Posterior vena cava (tissue), 2 donors: ENCODE measurements at regions not wholly inside any gene's neighbourhood (a gene's known extent, or its start where the extent isn't known, plus 50 kb on each side); places are given as distances from the start of the nearest gene placed in this dataset.
"Not testable (repeated sequence)": the region's sequence is repeated elsewhere in the genome, so short reads cannot be mapped to it uniquely, and the experiment has no call there.

Experiments used
- DNase-seq: peaks from one replicate; pipeline ENCODE4 v3.0.0-alpha.2; 2020; ENCODE audit warnings: low spot score
- intact Hi-C, 2 donors: fragments of 100-400 bp; cut with DNase I; formaldehyde crosslinking; loops; one replicate each; pipeline versions ENCODE4 v1.14.1 to v1.14.2; 2022 to 2023
- donor health status: DM: yes; HTN: yes; CAD: no.
- donor health status: DM: yes; HTN: yes; CAD: no.

- DNase-seq, result no peak
- intact Hi-C loops, result no loop called here
These were observed 386.3 kb upstream of the SMIM30 start for GRCh38 chr7:113504691-113505090.

DNA sequence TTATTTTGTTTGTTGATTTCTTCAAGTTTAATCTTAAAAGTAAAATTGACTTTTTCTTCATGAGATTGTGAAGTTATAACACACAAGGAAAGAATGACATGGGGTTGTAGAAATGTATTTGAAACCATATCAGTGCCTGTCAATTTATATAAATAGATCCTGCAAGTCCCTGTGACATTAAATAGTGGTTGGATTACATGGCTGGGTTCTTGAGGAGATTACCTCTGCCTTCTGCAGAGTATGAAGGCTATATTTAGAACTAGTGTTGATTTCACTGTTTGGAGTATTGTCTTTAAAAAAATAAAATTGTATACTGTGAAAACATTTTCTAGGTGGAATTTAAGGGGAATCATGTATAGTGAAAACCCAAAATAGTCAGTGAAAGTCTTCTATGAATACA, 385.8 kb upstream of the SMIM30 start:
- DNase-seq, result no peak
- intact Hi-C loops, result no loop called here

DNA sequence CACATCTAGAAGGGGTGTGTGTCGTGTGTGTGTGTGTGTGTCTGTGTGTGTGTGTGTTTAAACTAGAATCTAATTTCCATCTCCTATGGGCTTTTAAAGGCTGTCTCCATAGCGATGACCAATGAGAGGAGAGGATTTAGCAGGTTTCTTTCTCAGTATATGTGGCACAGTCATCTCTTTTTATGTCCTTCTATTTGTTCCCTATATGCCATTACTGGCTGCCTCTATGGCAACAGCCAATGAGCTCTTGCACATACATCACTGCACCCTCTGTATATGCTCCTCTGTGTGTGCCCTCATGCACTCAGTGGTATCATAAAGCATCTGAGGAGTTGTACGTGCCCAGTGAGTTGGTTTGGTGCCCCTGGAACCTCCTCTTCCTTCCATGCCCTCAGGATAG, 378.2 kb upstream of the SMIM30 start:
- DNase-seq, intact Hi-C loops: not testable (repeated sequence)

- DNase-seq, intact Hi-C loops: not testable (repeated sequence)
These were observed 376.6 kb upstream of the SMIM30 start for GRCh38 chr7:113494797-113495566.

GRCh38 chr7:113491305-113491704, 373.0 kb upstream of the SMIM30 start:
- intact Hi-C loops, result no loop called here
- no peak for DNase-seq

GRCh38 chr7:113487925-113488731, 369.8 kb upstream of the SMIM30 start:
- intact Hi-C loops, result no loop called here
- no peak for DNase-seq

DNA sequence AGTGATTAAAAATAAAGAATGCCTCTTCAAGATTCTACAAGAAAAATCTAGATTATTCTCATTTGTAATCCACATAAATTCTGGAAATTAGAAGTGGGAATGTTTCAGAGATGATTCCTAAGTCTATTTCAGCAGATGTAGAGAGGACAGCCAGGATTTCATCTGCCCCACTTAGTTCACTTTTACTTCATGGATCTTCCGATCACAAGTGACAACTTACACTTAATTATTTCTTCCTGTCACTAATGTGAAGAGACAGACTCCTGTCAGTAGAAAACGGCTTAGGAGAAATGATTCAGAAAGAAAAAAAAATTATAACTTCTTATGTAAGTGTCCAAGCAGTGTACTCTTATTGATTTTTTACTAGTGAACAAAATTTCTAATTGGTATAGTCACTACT, 368.2 kb upstream of the SMIM30 start:
- DNase-seq, result no peak
- intact Hi-C loops, result no loop called here

- intact Hi-C loops, result loop anchor here in 1 of 2 donors (5.0 kb wide), 1 partner anchor 1751 kb away; no protein-coding TSS in a partner anchor
- DNase-seq, result no peak
These were observed 365.3 kb upstream of the SMIM30 start for GRCh38 chr7:113483657-113484056.

GRCh38 chr7:113480537-113480936, 362.2 kb upstream of the SMIM30 start:
- intact Hi-C loops, result loop anchor here in 1 of 2 donors (5.0 kb wide), 1 partner anchor 1748 kb away; no protein-coding TSS in a partner anchor

DNA sequence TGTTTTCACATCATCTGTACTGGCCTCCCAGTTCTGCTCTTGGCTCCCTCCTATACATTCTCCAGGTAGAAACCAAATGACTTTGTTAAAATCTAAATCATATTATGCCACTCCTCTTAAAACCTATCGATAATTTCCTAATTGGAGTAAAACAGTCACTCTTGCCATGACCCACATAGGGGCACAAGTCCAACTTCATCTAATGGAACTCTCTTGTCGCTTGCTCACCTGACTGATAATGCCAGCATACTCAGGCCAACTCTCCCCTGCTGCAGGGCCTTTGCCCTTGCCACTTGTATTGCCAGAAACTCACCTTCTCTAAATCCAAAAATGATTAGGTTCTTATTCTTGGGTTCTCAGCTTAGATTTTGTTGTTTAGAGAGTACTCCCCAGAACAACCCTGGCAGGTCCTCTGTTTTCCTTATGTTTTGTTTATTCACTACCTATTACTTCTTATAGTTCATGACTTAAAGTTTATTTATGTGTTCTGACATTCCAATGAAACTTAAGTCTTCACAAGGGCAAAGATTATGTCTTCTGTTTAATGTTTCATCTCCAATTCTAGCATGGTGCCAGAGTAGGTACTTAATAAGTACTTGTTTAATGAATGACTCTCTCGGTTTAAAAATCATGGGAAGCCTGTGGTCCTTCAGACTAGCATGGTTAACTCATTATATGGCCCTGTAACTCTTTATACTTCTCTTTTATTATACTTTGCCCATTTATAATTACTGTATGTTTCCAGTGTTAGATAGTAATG, 345.9 kb upstream of the SMIM30 start:
- DNase-seq, result no peak
- intact Hi-C loops, result no loop called here

More at GRCh38 chr7:113480537-113480936, 362.2 kb upstream of the SMIM30 start:
- DNase-seq, result no peak

- intact Hi-C loops, result no loop called here
- no peak for DNase-seq
These were observed 341.7 kb upstream of the SMIM30 start for GRCh38 chr7:113460067-113460466.

- intact Hi-C loops, result no loop called here
- DNase-seq, result no peak
These were observed 338.2 kb upstream of the SMIM30 start for GRCh38 chr7:113456533-113456932.

DNA sequence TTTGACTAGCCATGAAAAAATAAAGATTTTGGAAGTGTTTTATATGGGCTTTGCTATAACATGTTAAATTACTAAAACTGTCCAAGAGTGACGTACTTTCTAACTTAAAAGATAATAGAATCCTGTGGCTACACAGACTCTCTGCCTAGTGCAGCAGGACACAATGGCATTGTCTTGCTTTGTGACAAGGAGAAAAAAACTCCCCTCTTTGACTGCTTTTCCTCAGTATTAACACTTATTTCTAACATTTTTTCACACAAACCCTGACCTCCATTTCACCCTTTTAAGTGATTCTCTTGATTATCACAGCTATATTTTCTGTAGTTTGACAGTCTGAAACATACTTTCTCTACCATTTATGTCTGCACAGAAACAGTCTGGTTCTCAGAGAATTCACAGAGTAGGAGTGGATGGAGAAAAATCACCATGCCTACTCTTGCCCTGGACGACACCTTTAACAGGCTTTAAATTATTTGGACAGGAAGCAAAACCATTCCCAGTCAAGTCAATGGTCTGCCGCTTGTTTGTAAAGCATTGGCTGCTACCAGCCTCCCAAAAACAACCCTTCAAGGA, 336.3 kb upstream of the SMIM30 start:
- DNase-seq, result no peak
- intact Hi-C loops, result no loop called here

GRCh38 chr7:113452245-113452644, 333.9 kb upstream of the SMIM30 start:
- DNase-seq, result no peak
- intact Hi-C loops, result no loop called here

DNA sequence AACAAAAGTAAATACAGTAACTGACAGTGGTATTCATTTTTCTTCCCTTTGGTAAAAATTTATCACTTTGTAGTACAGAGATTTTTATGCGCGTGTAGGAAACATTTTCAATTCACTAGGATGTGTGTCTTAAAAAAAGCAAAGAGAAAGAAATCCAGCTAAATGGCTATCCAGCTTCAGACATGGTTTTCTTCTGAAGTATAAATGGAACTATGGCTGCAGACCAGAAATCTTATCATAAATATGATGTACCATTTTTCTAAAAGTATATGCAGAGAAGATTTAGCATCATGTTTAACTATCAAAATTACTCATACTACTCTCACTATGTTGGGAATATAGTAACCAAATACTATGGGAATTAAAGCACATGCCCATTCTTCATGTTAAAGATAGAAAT, 328.4 kb upstream of the SMIM30 start:
- intact Hi-C loops, result no loop called here
- DNase-seq, result no peak

DNA sequence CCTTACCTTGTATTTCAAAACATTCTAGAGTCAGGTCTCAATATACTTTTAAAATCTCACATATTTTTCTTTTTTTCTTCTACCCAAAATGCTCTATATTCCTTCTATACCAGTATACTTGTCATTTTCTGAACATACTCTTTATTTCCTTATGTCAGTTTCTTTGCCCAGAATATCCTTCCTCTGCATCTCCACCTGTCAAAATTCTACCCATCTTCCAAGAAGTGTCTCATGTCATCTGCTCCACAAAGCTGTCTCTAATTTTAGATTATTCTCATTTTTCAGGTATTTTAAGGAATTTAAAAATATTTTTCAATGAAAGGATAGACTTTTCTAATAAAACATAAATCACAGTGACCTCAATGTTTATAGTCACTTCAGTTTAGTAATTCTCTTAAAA, 328.0 kb upstream of the SMIM30 start:
- DNase-seq, result no peak
- intact Hi-C loops, result no loop called here

DNA sequence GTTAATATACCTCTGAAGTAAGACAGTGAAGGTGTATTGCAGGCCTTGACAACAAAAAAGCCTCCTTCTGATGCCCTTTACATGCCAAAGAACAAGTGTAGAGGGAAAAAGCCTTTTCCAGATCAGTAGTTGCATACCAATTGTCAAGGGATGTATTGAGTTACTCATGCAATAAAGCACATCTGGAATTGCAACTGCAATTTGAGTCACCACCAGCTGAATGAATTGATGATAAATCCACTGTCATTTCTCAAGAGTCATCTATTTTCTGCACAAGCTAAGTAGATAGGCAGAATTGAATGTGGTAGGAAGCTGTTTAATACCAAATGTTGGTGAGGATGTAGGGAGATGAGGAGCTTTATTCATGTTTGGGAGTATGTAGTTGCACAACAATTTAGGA, 325.9 kb upstream of the SMIM30 start:
- no peak for DNase-seq

DNA sequence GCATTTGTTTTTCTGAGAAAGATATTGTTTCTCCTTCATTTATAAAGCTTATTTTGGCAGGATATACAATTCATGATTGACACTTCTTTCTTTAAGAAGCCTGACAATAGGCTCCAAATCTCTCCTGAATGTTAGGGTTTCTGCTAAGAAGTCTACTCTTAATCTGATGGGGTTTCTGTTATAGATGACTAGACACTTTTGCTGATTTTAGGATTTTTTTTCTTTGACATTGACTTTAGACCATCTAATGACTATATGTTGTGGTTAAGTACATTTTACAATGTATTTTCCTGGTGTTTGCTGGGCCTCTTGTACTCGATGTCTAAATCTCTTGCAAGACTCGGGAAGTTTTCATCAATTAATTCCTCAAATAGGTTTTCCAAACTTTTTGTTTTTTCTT, 321.8 kb upstream of the SMIM30 start:
- no peak for DNase-seq
- intact Hi-C loops, result no loop called here

More for the DNA sequence above, 325.9 kb upstream of the SMIM30 start:
- intact Hi-C loops, result no loop called here

DNA sequence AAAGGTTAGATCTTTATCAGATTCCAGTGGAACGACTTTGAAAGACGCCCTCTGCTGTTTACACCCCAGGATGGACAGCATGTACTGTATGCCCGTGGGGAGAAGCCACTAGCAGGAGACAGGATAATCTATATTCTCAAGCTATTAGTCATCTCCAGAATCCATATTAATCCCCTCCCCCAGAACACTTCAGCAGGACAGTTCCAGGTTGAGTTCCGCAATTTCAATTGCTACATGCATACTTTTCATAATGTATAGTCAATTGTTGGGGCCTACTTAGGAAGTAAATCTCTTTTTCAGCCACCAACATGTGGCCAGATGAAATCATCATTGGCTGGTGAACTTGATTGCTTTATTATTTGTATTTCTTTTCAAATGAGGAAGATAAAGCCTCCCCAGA, 313.1 kb upstream of the SMIM30 start:
- intact Hi-C loops, result no loop called here
- DNase-seq, result no peak
